Activated T-cell treated with anti-CD3 and anti-CD28 coated beads for 4 hours (primary cell): ENCODE measurements at regions not wholly inside any gene's neighbourhood (a gene's known extent, or its start where the extent isn't known, plus 50 kb on each side); places are given as distances from the start of the nearest gene placed in this dataset.
"Not testable (repeated sequence)": the region's sequence is repeated elsewhere in the genome, so short reads cannot be mapped to it uniquely, and the experiment has no call there.

Experiments used
- DNase-seq: peaks from one replicate; pipeline ENCODE4 v3.0.0-alpha.2; 2020

DNA sequence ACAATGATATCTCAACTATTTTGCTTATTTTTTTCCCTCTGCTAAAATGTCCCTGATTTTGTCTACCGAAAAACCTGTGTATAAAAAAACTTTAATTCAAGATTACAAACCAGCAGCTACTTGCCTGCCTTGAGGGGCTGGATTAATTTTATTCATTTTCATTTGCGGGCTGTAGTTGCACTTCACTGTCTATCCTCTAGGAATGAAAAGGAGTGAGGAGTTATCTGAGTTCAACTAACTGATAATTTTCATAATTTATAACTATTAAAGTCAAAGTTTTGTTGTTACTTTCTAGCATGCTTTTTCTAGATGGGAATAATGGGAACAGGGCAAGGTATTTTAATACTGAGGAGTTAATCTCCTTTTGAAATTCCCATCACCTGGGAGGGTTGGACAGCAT, 50.3 kb upstream of the AGTPBP1 start:
- not testable (repeated sequence) for DNase-seq

DNA sequence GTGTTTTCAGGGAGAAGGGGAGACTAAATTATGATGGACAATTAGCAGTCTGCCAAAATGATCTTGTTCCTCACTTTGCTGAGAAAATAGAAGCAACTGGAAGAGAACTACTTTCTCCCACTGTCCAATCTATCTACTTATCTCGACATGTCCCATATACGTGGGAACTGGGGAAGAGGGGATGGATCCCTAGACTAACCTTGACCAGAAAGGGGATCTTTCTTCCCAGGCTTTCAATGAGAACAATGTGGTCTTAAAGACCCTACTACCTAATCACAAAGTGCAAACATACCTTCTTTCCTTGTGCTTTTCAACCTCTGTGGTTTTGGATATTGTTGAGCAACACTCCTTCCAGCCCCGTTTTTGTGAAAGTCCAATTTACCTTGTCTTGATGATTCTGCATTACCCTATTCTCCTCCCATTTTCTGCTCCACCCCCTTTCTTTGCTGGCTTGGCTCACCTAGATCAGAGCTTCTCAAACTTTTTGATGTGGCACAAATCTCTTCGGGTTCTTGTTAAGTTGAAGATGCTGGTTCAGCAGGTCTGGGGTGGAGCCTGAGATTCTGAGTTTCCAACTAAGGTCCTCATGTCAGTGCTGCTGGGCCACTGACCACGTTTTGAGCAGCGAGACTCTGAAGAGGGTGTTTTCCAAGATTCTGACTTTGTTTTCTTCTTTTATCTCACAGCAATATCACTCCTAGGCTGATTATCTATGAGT, 61.4 kb upstream of the AGTPBP1 start:
- DNase-seq: peak; percentile 31

DNA sequence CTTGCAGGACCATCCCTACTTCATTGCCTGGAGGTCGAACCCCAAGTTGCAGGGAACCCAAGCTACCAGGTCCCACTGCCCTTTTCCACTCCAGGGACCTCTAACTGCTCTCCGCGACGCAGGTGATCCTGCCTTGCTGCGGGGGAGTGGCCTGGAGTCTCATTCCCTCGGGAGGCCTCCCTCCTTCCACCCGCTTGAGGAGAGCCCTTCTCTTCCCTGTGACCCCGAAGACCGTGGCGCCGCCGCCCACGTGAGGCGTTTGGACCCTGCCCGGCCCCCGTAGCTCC, 63.0 kb upstream of the AGTPBP1 start:
- not testable (repeated sequence) for DNase-seq

DNA sequence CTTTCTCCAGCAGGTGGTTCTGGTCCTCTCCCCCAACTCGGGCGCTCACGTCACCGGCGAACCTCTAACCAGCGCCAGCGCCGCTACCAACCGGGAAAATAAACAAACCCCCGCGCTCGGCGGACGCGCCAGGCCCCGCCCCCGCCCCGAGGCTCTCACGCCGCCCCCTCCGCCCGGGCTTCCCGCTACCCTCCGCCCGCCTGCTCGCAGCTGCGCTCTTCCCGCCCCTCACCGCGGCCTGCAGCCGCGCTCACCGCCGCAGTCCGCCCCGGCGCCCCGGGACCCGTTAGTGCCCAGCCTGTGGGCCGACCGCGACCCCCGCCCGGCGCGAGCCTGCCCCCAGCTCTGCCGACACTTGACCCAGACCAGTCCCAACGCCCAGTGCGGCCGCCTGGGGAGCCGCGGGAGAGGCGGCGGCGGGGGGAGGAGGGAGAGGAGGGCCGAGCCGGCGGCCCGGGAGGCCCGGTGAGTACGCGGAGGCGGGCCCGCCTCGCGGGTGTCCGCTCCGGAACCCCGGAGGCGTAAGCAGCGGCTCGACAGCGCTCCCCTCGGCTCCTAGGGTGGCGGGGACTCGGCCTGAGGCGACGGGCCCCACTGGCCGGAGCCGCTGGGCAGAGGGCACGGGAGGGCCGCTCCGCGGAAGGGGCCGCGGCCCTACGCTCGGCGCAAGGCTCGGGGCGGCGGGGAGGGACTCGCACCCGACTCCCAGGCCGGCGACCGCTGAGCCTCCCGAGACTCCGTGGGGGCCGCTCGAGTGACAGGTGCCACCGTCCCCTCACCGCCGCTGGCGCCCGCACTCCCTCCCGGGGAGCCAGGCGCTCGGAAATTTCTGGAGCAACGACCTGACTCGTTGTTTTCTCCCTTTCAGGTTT, 63.6 kb upstream of the AGTPBP1 start:
- DNase-seq: peak; percentile 52

DNA sequence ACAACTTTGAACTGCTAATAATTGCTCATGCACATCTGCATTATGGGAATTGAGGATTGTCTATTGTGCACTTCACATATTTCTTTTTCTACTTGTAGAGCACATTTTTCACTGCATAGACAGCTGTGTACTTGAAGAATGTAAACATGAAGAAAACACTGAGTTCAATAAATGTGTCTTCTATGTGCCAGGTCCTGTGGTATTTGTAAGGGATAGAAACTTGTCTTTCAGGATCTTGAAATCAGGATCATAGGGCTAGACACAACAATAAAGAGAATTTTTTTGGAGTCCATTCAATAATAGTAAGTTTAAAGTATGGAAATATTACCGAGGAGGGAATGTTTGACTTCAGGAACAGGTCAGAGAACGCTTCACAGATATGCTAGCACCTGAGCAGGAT, 66.6 kb upstream of the AGTPBP1 start:
- DNase-seq: not testable (repeated sequence)

DNA sequence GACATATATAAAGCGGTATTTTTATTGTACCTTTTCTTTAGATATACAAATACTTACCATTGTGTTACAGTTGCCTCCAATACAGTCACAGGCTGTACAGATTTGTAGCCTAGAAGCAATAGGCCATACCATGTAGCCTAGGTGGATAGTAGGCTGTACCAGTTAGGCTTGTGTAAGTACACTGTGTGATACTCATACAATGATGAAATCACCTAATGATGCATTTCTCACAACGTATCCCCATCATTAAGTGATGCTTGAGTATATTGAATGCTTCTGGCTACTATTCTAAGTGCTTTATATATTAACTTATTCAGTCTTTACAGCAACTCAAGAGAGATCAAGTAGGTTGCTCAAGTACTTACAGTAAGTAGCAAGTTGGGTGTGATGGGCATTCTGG, 71.6 kb upstream of the AGTPBP1 start:
- DNase-seq: not testable (repeated sequence)

DNA sequence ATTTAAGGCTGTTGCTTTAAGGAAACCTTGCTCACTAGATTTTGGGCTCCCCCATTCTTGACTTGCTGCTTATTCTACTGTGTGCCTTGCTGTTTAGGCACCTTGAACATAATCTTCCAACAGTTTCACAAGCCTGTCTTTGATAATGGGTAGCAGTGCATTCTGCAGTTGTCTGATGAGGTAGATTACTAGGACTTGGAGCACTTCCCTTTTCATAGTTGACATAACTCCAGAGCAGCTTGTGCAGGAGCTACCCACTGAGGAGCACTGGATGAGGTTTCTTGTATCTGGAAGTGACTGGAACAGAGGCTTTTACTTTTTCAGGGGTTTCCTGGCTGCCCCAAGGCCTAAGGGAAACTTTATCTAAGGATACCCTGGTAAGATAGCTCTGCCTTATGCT, 73.0 kb upstream of the AGTPBP1 start:
- not testable (repeated sequence) for DNase-seq

DNA sequence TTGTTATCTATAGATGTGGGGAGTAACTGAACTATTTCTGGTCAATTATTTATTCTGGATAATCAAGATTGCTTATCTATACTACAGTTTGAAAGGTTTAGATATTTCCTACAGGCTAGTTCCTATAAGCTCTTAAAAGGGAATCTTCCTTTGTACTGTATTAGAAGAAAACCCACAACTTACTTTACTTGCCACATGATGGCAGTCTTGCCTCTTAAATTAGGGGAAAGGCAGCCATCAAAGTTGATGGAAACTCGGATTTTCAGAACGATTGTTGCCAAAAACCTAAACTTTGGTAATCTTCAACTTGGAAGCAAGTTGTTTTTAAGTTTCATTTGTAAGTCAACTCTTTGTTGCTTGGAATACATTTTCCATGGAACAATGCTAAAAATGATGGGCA, 77.2 kb upstream of the AGTPBP1 start:
- DNase-seq: peak; percentile 4

DNA sequence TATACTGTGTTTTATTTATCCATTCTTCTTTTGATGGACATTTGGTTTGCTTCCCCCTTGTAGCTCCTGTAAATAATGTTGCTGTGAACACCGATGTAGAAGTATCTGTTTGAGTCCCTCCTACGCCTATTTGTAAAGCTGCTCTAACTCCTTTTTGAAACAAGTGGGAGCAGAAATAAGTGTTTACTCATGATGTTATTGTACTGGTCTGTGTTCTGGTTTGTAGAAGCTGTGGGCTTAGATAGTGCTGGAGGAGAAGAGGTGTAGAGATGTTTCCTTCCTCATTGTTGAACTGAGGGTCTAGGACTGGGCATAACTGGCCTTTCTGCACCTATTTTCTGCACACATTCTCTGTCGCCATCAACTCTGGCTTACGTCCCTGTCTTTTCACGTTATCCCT, 78.8 kb upstream of the AGTPBP1 start:
- not testable (repeated sequence) for DNase-seq

DNA sequence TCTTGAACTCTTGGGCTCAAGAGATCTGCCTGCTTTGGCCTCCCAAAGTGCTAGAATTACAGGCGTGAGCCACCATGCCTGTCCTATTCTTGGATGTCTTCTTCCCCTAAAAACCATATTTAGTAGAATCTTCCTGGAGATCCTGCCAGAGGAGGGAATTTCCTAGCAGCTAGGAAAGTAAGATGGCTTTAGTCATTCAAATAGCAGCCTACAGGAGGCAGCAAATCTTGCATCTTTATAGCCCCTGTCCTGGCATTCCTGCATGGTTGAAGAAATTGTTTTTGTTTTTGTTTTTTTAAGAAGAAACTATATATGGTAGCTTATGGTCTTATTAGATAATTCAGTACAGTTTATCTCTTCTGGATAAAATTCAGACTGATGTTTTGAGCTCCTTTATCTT, 83.2 kb upstream of the AGTPBP1 start:
- not testable (repeated sequence) for DNase-seq

DNA sequence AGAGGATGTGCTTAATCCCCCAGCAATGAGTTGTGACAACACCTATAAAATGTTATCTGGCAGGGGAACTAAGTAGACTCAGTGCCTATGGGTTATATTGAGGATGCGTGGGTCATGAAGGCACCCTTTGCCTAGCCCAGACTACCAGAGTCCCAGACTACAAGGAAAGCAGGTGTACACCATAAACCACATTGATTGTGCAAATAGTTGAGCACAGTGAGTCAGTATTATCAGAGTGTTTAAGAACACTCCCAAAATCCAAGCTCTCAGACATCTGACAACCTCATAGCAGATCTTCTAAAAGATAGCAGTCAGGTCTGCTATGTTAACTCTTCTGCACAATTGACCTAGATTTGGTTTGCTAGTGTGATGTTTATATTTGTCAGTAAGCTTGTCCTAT, 92.8 kb upstream of the AGTPBP1 start:
- not testable (repeated sequence) for DNase-seq

DNA sequence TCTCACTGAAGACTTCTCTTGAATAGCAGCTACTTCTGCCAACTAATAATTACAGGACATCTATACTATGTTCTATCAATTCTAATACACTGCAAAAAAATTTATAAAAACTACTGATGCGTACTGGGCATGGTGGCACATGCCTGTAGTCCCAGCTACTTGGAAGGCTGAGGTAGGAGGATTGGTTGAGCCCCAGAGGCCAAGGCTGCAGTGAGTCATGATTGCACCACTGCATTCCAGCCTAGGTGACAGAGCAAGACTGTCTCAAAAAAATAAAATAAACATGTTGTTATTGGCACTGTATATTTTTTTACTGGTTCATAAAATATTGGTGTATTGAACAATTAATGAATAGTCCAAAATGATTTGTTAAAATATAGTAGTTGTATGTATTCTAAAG, 97.0 kb upstream of the NAA35 start:
- DNase-seq: not testable (repeated sequence)

DNA sequence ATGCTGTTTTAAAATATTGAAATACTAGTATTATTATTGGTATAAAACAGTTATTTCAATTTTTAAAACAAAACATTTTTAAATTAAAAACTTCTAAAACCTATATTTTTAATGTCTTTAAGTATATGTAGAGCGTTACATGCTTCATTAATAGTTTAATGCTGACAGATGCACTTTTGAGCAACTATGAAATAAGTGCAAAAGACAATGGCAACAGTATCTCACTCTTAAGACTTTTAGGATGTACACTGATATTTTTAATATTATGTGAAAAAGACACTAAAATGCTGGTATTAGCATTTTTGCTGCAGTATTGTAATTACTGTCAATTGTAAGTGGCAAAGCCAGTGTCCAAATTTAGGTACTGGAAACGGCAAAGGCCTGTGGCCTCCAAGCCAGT, 93.2 kb upstream of the NAA35 start:
- not testable (repeated sequence) for DNase-seq

DNA sequence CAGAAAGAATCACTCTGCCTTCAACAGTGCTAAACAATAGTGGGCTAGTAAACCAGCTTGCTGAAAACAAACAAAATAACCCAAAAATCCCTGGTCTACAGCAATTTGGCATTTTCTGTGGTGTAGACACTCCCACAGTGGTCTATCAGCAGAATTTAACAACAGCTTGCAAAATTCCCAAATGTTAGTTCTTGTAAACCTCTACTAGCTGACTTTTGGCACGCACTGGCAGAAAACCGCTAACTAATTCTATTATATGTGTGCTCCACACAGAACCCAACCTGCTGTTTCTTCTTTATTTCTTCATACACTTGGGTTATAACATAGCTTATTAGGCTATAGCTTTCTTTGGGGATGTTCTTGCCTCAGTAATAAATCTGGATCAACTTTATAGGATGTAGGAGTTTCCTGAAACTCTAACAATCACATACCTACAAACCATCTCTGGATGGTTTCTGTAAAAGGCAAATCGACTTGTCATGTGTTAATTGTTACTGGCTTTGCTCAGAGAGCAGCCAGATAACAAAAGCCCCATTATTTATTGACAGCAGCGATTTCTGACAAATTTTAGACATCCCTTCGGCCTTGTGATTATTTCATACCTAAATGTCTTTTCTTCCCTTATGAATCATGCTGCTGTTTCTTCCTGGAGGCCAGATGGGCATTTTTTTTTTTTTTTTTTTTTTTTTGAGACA, 82.7 kb upstream of the NAA35 start:
- DNase-seq: no peak

DNA sequence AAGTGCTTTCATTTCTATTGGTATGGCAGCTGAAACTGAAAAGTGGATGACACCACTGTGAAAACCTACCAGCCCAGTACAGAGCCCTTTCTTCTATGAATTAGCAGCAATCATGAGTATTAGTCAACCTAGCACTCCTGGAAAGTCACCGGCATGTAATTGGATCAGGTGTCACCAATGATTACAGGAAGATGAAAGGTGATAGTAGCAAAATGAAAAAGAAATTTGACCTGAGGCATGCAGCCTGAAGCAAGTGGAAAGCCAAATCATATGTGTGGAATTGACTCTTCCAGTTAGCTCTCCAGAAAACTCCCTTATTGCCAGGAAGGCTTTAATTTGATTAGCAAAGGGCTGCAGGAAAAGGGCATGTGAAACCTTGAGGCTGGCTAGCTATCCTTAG, 81.2 kb upstream of the NAA35 start:
- no peak for DNase-seq

DNA sequence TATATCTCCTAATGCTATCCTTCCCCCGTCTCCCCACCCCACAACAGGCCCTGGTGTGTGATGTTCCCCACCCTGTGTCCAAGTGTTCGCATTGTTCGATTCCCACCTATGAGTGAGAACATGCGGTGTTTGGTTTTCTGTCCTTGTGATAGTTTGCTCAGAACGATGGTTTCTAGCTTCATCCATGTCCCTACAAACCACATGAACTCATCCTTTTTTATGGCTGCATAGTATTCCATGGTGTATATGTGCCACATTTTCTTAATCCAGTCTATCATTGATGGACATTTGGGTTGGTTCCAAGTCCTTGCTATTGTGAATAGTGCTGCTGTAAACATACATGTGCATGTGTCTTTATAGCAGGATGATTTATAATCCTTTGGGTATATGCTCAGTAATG, 79.1 kb upstream of the NAA35 start:
- not testable (repeated sequence) for DNase-seq

DNA sequence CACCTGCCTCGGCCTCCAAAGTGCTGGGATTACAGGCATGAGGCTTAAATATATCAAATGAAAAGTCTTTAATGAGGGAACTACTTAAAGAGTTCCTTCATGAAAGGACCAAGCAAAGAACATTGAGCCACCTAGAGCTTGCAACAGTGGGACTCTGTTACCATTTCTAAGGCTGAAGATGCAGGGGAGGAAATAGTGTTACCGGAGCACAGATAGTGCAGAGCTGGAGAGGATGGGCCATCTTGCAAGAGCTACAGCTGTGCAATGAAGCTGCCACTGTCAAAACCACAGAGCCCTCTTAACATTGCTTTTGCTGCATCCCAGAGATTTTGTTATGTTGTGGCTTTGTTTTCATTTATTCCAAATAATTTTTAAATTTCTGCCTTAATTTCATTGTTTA, 77.1 kb upstream of the NAA35 start:
- no peak for DNase-seq

DNA sequence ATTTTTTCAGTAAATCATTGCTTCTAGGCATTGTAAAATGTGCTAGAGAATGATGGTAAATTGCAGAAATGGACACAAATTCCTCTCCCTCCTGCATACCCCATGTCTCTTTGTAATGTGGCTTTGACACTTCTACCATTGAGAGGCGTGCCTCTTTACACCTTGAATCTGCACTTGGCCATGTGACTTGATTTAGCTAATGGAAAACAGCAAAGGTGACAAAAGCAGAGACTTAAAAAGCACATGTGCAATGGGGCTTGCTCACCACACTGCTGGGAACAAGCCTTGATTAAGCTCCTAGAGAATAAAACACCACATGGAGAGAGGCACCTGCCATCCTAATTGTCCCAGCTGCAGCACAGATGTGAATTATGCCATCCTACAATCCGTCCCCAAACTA, 69.9 kb upstream of the NAA35 start:
- no peak for DNase-seq

DNA sequence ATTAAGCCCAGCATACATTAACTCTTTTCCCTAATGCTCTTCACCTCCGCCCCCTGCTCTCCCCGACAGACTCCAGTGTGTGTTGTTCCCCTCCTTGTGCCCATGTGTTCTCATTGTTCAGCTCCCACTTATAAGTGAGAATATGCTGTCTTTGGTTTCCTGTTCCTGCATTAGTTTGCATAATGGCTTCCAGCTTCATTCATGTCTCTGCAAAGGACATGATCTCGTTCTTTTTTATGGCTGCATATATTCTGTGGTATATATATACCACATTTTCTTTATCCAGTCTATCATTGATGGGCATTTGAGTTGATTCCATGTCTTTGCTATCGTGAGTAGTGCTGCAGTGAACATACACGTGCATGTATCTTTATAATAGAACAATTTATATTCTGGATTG, 69.3 kb upstream of the NAA35 start:
- DNase-seq: not testable (repeated sequence)

DNA sequence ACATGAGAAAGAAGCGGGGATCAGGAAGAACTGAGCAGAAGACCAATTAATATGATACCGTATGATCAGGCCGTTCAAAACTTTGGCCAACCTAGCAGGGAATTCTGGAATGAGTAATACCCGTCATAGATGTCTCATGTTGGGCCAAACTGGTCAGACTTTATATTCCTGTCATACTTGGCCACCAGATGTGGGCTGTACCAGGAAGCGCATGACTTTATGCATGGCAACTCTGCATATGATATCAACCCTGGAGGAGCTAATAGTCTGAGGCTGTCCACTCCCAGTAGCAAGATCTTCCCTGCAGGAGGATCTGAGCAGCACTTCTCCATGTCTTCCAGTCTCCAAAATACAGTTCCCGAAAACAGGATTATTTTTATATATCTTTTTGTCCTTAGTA, 68.5 kb upstream of the NAA35 start:
- DNase-seq: no peak

DNA sequence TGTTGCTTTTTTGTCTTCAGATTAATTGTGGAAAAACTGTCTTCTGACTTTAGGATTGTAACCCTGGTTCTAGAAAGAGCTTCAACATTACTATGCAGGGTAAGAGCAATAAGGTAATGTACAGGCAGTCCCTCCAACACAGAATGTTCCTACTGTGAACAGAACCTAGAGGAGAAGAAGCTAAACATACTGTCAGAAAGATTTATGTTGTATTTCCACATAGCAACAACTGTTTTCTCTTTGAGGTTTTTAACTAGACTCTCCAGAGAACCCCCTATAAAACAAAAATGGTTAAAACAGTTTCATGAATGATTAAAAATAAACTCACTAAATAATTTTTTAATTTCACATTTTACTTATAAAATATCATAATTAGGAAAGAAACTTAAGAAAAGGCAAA, 64.3 kb upstream of the NAA35 start:
- DNase-seq: no peak

DNA sequence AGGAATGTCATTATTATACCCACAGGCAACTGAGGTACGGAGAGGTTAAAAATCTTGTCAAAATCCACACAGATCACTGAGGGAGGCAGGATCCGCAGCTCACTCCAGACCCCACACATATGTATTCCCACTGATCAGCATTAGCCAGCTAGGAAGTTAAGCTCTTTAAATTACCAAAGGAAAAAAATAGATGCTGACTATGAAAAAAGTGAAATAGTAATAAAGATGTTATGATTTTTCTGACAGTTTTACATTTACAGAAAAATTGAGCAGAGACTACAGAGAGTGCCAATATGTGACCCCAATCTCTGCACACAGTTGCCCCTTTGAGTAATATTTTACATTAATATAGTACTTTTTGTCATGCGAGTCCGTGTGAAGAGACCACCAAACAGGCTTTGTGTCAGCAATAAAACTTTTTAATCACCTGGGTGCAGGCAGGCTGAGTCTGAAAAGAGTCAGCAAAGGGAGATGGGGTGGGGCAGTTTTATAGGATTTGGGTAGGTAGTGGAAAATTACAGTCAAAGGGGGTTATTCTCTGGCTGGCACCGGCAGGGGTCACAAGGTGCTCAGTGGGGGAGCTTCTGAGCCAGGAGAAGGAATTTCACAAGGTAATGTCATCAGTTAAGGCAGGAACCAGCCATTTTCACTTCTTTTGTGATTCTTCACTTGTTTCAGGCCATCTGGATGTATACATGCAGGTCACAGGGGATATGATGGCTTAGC, 61.9 kb upstream of the NAA35 start:
- not testable (repeated sequence) for DNase-seq

DNA sequence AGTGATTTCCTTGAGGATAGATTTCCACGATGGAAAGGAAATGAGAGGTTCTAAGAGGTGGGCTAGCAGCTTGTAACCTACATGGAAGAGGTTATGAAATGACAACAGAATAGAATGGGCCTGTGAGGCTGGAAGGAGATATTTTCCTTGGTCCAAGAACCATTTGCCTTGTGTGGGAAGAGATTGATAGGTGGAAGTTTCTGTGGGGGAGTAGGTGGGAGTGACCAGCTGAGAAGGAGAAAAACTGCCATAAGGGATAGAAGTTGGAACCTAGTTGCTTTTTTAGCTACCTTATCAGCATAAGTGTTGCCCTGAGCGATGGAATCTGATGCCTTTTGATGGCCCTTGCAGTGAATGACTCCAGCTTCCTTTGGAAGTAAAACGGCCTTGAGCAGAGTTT, 60.4 kb upstream of the NAA35 start:
- not testable (repeated sequence) for DNase-seq
